Heart left ventricle (tissue), 16 donors: ENCODE measurements at regions not wholly inside any gene's neighbourhood (a gene's known extent, or its start where the extent isn't known, plus 50 kb on each side); places are given as distances from the start of the nearest gene placed in this dataset.

Experiments used
- ATAC-seq, 4 donors: fragments of 200-7000 bp; cut with Tn5 transposase; one replicate each; pipeline ENCODE4 v1.9.1; 2020 to 2022; ENCODE audit warnings: moderate library complexity in 4 of 4, mild to moderate bottlenecking in 3 of 4, moderate number of reproducible peaks in 1 of 4
- DNase-seq, 5 donors: peaks; one replicate each; pipeline ENCODE4 v3.0.0-alpha.2; 2020
- H3K27ac ChIP-seq, 12 donors: fragments of 200-600 bp; sonication (generic) in 4 of 12; one replicate each; pipeline versions ENCODE4 v1.5.0 to v1.8.0; 2016 to 2022; ENCODE audit warnings: mild to moderate bottlenecking in 2 of 12
- H3K27me3 ChIP-seq, 9 donors: fragments of 200-600 bp; sonication (generic) in 2 of 9; one replicate each; pipeline versions ENCODE4 v1.5.1 to v1.8.0; 2016 to 2022; ENCODE audit warnings: mild to moderate bottlenecking in 3 of 9
- H3K36me3 ChIP-seq, 9 donors: fragments of 200-600 bp; sonication (generic) in 2 of 9; one replicate each; pipeline versions ENCODE4 v1.5.0 to v1.8.0; 2018 to 2022; ENCODE audit warnings: mild to moderate bottlenecking in 2 of 9
- H3K4me1 ChIP-seq, 12 donors: fragments of 200-600 bp; sonication (generic) in 4 of 12; one replicate each; pipeline versions ENCODE4 v1.5.0 to v1.8.0; 2016 to 2022; ENCODE audit warnings: mild to moderate bottlenecking in 3 of 12
- H3K4me3 ChIP-seq, 12 donors: fragments of 200-600 bp; sonication (generic) in 4 of 12; one replicate each; pipeline versions ENCODE4 v1.5.0 to v1.8.0; 2017 to 2022; ENCODE audit warnings: mild to moderate bottlenecking in 9 of 12, moderate library complexity in 4 of 12
- H3K9me3 ChIP-seq, 12 donors: fragments of 200-600 bp; sonication (generic) in 4 of 12; one replicate each; pipeline versions ENCODE4 v1.5.0 to v1.8.0; 2016 to 2022; ENCODE audit warnings: mild to moderate bottlenecking in 1 of 12
- CTCF ChIP-seq, 12 donors: fragments of 200-600 bp; sonication (generic) in 4 of 12; IDR thresholded peaks; one replicate each; pipeline versions ENCODE4 v1.5.0 to v1.8.0; 2018 to 2022; ENCODE audit warnings: antibody characterized with exemption in 12 of 12, mild to moderate bottlenecking in 5 of 12
- POLR2A ChIP-seq, 2 donors: fragments of 450-650 bp; IDR thresholded peaks; one replicate each; pipeline ENCODE4 v1.6.1; 2017; ENCODE audit warnings: antibody characterized with exemption in 2 of 2, mild to moderate bottlenecking in 2 of 2, moderate library complexity in 2 of 2
- WGBS, 4 donors: extraction: QIAGEN DNeasy Blood & Tissue Kit in 2 of 4; methylation state at CpG; one replicate each; pipeline versions ENCODE4 v1.1.5 to v1.1.7; 2013 to 2018; 5-methylcytosine and 5-hydroxymethylcytosine counted together
- intact Hi-C, 10 donors: fragments of 100-400 bp; cut with DNase I; formaldehyde crosslinking; loops; one replicate each; pipeline versions ENCODE4 v1.11.1 to v1.14.2; 2022
- donor health status: ischemic (EF 13 %, LVEDD 7.1; RV severe dilation, severe dysfunction).
- donor health status: healthy with polysubstance abuse.
- donor health status: DM: no; HTN: yes; CAD: no.
- donor health status: DM: no; HTN: no; CAD: no.
- donor health status: ischemic (EF 25% LVEDD 6.9; RV normal size, moderate dysfunction).
- donor health status: ischemic (EF 25% LVEDD 5.7; RV mildly dilated, moderate dysfunction).
- donor health status: healthy.
- donor health status: DM: yes; HTN: yes; CAD: no.
- donor health status: ischemic (EF 35%, LVEDD 5.7; RV mildly dilated, moderate dysfunction).
- donor health status: nonischemic (EF 11% LVEDD 7.7; RV severe dilation, severe dysfunction).
- donor health status: DM: yes; HTN: yes; CAD: no.
- donor health status: PGD.
- donor health status: ischemic (EF 29% LVEDD 5.4; RV normal size, mild dysfunction).
- donor health status: nonischemic (EF 23%, LVEDD 6.1; RV moderate dilation, normal function).

DNA sequence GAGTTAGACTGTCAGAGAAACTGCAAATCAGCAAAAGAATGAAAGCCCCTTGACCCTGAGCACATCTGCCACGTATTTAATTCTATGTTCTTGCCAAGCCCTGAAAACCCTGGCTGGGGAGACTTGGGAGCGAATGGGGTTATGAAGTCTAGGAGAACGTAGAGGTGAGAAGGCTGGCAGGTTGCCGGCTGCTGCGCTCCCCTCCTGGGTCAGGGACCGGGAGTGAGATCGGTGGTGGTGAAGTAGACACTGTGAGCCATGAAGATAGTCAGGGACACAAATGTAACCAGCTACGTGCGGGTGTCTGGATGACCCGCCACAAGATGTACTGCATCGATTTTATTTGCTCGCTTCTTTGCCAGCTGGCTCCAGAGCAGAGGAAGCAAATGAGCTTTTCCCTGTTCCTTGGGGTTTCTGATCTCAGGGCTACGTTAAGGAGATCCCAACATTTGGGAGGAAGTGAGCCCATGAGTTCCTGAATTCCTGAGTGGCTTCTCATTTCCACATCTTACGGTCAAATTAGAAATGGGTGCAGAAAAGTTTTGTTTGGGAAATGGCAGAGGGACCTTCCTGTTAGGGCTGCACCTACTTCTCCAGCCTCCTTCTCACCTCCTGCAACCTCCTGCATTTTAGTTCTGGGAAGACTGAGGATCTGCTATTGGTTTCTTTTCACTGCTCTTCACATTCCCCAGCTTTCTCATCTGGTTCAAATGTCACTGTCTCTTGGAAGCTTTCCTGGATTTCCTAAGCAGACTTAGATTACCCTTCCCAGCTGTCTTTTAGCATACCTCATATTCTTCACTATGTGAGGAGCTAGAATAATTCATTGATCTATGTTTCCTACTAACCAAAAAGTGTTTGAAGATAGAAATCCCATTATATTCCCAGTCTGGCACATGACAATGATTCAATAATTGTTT is 360.6 kb downstream of the ZNF521 start:
- DNase-seq (no peak), ATAC-seq (no peak)
- Histone ChIP-seq H3K36me3 (no peaks in the 10 kb centered on the region), H3K4me1 (peaks cover 0 to 24% (median 9%) of the 10 kb centered on the region in 12 donors), H3K4me3 (no peak overlapping the region), H3K27me3 (no peaks in the 10 kb centered on the region), H3K9me3 (no peaks in the 10 kb centered on the region), H3K27ac (no peak overlapping the region)
- intact Hi-C loops: no loop called here
- TF ChIP-seq POLR2A (IDR thresholded peaks at IDR 0.05) (no peak), CTCF (IDR thresholded peaks at IDR 0.05) (no peak)
- 69 to 75% (median 73%) methylated on average over 14 of the region's 14 CpGs for WGBS, 4 donors

DNA sequence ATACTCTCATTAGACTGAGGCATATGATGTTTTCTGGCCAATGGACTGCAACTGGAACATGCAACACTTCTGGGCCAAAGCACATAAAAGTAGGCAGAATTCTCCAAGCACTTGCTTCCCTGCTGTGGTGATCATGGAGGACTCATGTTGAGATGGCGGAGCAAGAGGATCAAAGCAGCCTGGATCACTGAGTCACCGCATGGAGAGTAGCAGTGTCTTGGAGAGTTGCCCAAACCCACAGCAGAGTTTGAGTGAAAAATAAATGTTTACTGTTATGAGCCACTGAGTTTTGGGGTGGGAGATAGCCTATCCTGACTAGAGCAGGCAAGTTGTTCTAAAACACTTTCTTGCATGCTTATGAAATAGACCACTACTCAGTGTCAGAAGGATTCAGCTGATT is 359.5 kb downstream of the ZNF521 start:
- no peaks in the 10 kb centered on the region for H3K36me3 ChIP-seq
- TF ChIP-seq POLR2A (IDR thresholded peaks at IDR 0.05) (no peak), CTCF (IDR thresholded peaks at IDR 0.05) (no peak)
- 98 to 100% (median 98%) methylated on average over 2 of the region's 2 CpGs for WGBS, 4 donors
- ATAC-seq (no peak), DNase-seq (no peak)
- intact Hi-C loops: no loop called here
- H3K9me3 ChIP-seq: no peaks in the 10 kb centered on the region
- no peak overlapping the region for H3K4me3 ChIP-seq
- peaks cover 0 to 21% (median 8%) of the 10 kb centered on the region in 12 donors for H3K4me1 ChIP-seq
- H3K27ac ChIP-seq: no peak overlapping the region
- H3K27me3 ChIP-seq: no peaks in the 10 kb centered on the region

DNA sequence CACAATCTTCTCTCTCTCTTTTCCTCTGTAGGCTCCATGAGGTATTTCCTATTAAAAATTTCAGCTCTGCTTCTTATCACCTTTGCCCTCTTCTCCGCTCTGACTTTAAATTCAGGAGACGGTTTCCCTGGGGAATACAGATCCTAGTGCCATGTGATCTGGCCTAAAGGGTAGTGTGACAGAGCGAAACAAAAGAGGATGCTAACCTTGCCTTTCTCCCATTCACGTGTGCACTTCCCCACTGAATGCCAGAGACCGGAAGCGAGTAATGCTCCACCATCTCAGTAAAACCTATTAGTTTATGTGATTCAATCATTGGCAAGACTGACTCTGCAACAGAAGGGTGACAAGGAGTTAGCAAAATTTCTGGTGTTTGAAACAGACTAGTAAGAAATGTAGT is 358.3 kb downstream of the ZNF521 start:
- no peaks in the 10 kb centered on the region for H3K36me3 ChIP-seq
- intact Hi-C loops: no loop called here
- 69 to 73% (median 72%) methylated on average over 6 of the region's 6 CpGs for WGBS, 4 donors
- DNase-seq (no peak), ATAC-seq (no peak)
- no peak overlapping the region for H3K27ac ChIP-seq
- TF ChIP-seq POLR2A (IDR thresholded peaks at IDR 0.05) (no peak), CTCF (IDR thresholded peaks at IDR 0.05) (no peak)
- no peaks in the 10 kb centered on the region for H3K27me3 ChIP-seq
- peaks cover 0 to 9% (median under 1%) of the 10 kb centered on the region in 12 donors for H3K4me1 ChIP-seq
- no peak overlapping the region for H3K4me3 ChIP-seq
- H3K9me3 ChIP-seq: peaks cover 0 to 6% (median 0%) of the 10 kb centered on the region in 12 donors

GRCh38 chr18:24995056-24995455 is 356.9 kb downstream of the ZNF521 start:
- 95 to 97% (median 97%) methylated on average over 4 of the region's 4 CpGs for WGBS, 4 donors
- Histone ChIP-seq H3K27ac (no peak overlapping the region), H3K9me3 (peaks cover 0 to 20% (median 8%) of the 10 kb centered on the region in 12 donors), H3K27me3 (no peaks in the 10 kb centered on the region), H3K4me3 (no peak overlapping the region), H3K36me3 (no peaks in the 10 kb centered on the region), H3K4me1 (peaks cover 0 to 7% (median 0%) of the 10 kb centered on the region in 12 donors)
- TF ChIP-seq CTCF (IDR thresholded peaks at IDR 0.05): no peak
- TF ChIP-seq POLR2A (IDR thresholded peaks at IDR 0.05): no peak
- intact Hi-C loops: no loop called here
- ATAC-seq: no peak
- DNase-seq: no peak
